Dermis microvascular lymphatic vessel endothelial cell (primary cell): ENCODE measurements at regions not wholly inside any gene's neighbourhood (a gene's known extent, or its start where the extent isn't known, plus 50 kb on each side); places are given as distances from the start of the nearest gene placed in this dataset.

Source experiments
- DNase-seq, 2 donors: peaks; one replicate each; pipeline versions ENCODE4 v3.0.0 to v3.0.0-alpha.2; 2010; ENCODE audit warnings: low read depth in 2 of 2

- no peak for DNase-seq
Observed at GRCh38 chr20:58139849-58140786, 88.3 kb downstream of the ANKRD60 start.

- DNase-seq, result no peak
Observed at GRCh38 chr20:58138395-58138794, 90.1 kb downstream of the ANKRD60 start.

- no peak for DNase-seq
Observed at GRCh38 chr20:58137651-58138265, 90.7 kb downstream of the ANKRD60 start.

- DNase-seq, result no peak
Observed at GRCh38 chr20:58137236-58137635, 91.2 kb downstream of the ANKRD60 start.

- DNase-seq, result no peak
Observed at GRCh38 chr20:58136149-58136484, 92.3 kb downstream of the ANKRD60 start.

- no peak for DNase-seq
Observed at GRCh38 chr20:58135441-58136148, 92.9 kb downstream of the ANKRD60 start.

- DNase-seq, result no peak
Observed at GRCh38 chr20:58133020-58133808, 95.2 kb downstream of the ANKRD60 start.

- no peak for DNase-seq
Observed at GRCh38 chr20:58131551-58132142, 96.8 kb downstream of the ANKRD60 start.

- no peak for DNase-seq
Observed at GRCh38 chr20:58131151-58131550, 97.3 kb downstream of the ANKRD60 start.

GRCh38 chr20:58130581-58130980, 97.9 kb downstream of the ANKRD60 start:
- DNase-seq, result no peak

- no peak for DNase-seq
Observed at GRCh38 chr20:58130156-58130555, 98.3 kb downstream of the ANKRD60 start.

- DNase-seq, result no peak
Observed at GRCh38 chr20:58129721-58130151, 98.7 kb downstream of the ANKRD60 start.

- no peak for DNase-seq
Observed at GRCh38 chr20:58128635-58129625, 99.5 kb downstream of the ANKRD60 start.

GRCh38 chr20:58127701-58128111, 100.7 kb downstream of the ANKRD60 start:
- peak in 1 of 2 donors; percentile 82 for DNase-seq

GRCh38 chr20:58125726-58126125, 102.7 kb downstream of the ANKRD60 start:
- no peak for DNase-seq

GRCh38 chr20:58117944-58118343, 110.5 kb downstream of the ANKRD60 start:
- DNase-seq, result no peak

GRCh38 chr20:58116505-58116904, 111.9 kb downstream of the ANKRD60 start:
- DNase-seq, result no peak

GRCh38 chr20:58113716-58114115, 114.7 kb downstream of the ANKRD60 start:
- DNase-seq, result no peak

GRCh38 chr20:58112017-58112781, 116.3 kb downstream of the ANKRD60 start:
- DNase-seq, result no peak
